ENCODE measurements at regions not wholly inside any gene's neighbourhood (a gene's known extent, or its start where the extent isn't known, plus 50 kb on each side); places are given as distances from the start of the nearest gene placed in this dataset.

DNA sequence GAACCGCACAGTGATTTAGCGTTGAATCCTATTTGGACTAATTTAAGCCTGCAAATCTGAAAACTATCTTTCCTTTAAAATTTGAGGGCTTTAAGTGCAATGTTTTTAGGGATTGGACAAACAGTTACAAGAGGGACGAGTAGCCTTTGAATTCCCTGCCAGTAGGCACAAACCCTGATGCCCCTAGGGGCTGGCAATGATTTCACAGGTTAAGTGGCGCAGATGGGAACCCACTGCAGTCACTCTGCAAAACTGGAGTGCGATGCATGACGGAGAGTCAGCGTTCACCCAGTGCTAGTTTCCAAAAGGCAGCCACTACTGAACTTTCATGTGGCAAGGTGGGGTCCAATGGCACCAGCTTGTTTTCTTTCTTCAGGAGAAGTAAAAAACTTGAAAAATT lies 99.4 kb upstream of the FRMD6 start:
- no peak for DNase-seq

- DNase-seq: no peak
These were observed 98.8 kb upstream of the FRMD6 start for GRCh38 chr14:51552768-51553404.

DNA sequence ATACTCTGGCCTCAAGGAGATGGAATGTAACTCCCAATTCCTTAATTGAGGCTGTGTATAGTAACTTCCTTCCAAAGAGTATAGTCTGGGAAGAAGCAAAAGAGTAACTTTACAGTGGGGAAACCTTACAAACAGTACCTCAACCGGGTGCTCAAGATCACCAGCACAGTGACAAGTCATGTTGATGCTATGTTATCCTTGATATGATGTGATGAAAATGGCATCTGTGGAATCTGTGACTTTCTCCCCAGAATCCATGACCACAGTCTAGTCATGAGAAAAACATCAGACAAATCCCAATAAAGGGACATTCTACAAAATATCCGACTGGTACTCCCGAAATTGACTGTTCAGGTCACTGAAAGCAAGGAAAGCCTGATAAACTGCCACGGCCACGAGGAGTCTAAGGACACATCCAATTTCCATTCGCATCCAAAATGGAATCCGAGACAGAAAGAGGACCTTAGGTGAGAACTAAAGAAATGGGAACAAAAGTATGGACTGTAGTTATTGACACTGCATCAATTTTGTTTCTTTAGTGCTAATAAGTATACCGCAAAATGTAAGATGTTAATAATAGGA lies 97.3 kb upstream of the FRMD6 start:
- DNase-seq: no peak

DNA sequence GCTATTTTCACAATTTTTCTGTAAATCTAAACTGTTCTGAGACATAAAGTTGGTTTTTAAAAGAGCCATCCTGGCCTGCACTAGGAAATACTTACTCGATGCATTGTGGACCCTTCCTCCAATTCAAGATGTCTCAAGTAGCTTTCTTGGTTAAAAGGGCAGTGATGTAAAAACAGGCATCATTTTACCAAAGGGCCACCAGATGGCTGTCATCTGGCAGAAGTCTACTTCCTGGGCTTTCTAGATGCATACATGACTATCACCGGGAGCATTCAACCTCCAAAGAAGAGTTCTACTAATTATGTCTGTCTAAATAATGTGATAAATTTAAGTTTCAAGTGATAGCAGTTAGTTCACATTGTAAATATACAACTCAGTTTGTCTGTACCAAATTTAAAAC lies 96.8 kb upstream of the FRMD6 start:
- DNase-seq: no peak

- no peak for DNase-seq
These were observed 90.6 kb upstream of the FRMD6 start for GRCh38 chr14:51561141-51561540.

GRCh38 chr14:51562816-51563215 lies 88.9 kb upstream of the FRMD6 start:
- DNase-seq: no peak

GRCh38 chr14:51563560-51563959 lies 88.2 kb upstream of the FRMD6 start:
- DNase-seq: no peak

- DNase-seq: no peak
These were observed 87.2 kb upstream of the FRMD6 start for GRCh38 chr14:51564460-51564859.

DNA sequence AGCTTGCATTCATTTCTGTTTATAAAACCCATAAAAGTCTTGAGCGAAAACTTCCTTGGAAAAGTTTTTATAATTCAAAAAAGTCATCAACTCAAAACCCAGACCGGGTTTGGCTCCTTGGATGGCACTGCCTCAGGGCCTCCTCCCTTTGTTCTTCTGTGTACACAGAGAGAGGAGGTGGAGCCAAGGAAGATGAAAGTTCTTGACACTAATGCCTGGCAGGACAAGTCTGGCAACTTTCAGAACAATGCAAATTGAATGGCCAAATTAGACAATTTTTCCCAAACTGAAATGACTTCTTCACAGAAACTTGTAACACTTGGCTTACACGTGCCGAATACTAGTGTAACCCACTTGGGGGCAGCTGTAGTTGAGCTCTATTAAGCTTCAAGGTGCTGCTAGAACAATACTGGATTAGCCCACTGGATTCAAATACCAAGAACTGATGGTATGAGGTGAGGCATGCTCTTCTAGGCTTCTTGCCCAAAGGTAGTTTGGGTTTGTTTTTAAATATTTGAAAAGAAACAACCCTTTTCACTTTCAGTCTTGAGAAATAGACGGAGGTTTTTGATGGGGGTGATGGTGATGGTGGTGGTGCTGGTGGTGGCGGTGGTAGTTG lies 86.6 kb upstream of the FRMD6 start:
- no peak for DNase-seq

- no peak for DNase-seq
These were observed 84.7 kb upstream of the FRMD6 start for GRCh38 chr14:51566831-51567582.

GRCh38 chr14:51568366-51568765 lies 83.3 kb upstream of the FRMD6 start:
- DNase-seq: no peak

GRCh38 chr14:51573607-51574006 lies 78.1 kb upstream of the FRMD6 start:
- no peak for DNase-seq

DNA sequence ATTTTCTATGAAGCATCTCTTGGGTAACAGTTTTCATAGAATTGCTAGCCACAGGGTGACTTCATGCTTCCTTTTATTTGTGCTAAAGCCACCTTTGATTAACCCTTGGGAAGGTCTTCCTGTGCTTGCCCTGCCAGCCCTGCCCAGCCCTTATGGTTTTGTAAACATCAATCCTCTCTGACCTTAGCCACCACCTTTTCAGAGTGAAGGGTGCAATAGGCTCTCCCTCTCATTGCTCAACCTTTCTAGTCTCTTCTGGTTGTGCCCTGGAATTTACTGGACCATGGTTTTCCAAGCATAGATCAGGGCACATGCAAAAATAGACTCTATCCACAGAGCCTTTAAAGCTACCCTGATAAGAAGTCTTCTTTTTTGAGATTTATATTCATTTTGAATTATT lies 77.7 kb upstream of the FRMD6 start:
- no peak for DNase-seq

- DNase-seq: no peak
These were observed 76.2 kb upstream of the FRMD6 start for GRCh38 chr14:51575349-51576116.

DNA sequence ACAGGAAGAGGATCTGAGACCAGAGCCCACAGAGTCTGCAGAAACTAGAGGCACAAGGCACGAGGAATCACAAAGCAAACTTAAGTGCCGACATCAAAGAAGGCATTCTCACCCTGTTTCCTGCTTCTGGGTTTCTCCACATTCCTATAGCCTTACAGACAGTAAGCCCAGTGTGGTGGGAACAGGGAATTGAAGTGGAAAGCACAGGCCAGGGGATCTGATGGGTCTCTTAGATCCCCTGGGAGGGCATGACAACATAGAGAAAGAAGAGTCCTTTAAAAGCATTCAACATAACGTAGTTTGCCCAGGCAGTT lies 75.6 kb upstream of the FRMD6 start:
- DNase-seq: no peak

- no peak for DNase-seq
These were observed 74.8 kb upstream of the FRMD6 start for GRCh38 chr14:51576879-51577278.

GRCh38 chr14:51578853-51579252 lies 72.9 kb upstream of the FRMD6 start:
- no peak for DNase-seq

GRCh38 chr14:51581017-51581881 lies 70.5 kb upstream of the FRMD6 start:
- DNase-seq: no peak

DNA sequence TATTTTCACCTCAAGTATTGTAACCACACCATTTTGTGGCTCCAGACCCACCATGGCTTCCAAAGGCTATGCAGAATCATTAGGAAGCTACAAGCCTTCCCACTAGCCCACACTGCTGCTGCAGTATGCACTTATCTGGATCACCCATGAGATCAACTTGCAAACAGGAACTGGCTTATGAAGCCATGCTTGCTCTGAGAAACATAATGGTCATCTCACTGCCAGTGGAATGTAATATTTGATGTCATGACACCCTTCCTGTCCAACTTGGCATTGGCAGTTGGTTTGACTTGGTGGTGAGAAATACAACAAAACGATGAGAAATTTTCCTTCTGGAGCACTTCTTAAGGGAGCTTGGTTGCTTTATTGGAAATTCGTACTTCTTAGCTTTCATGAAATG lies 69.3 kb upstream of the FRMD6 start:
- no peak for DNase-seq

DNA sequence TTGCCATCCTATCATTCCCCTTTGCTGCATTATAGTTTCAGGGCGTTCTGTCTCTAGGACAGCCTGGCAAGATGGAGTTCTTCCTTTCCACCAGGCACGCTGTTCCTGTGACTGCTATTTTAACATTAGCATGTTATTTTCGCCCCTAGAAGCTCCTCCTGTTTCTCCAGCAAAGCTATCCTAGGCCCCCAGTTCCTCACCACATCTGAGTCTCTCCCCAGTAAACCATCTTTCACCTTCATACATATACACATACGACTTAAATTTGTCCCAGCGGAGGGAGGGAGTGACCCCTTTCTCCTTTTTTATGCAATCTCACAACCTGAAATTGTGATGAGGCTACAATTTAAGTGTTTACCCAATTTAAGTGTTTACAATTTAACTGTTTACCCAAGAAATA lies 66.7 kb upstream of the FRMD6 start:
- no peak for DNase-seq

DNA sequence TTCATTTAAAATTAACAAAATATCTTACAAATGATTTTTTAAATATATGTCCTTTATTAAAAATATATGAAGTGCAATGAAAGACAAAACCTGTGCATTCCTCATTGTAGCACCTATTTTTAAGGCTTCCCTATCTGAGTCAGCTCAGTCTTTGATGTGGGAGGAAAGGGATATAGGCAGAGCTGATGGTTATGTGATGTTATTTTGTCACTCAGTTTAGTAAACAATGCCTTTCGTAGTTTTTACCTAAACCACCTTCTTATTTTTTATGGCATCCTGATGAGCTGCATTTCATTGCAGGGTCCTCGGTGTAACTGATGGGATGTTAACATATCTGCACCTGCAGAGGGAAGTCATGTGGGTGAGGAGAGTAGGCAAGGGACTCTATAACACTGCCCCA lies 58.9 kb upstream of the FRMD6 start:
- no peak for DNase-seq

- DNase-seq: no peak
These were observed 58.3 kb upstream of the FRMD6 start for GRCh38 chr14:51593397-51593796.

Measured in stimulated activated CD4-positive, alpha-beta T cell treated with anti-CD3 and anti-CD28 coated beads, Interleukin-12 subunit alpha, Interleukin-12 subunit beta, amount 100 ng/mL, for 4 hours (primary cell).